ENCODE measurements at regions not wholly inside any gene's neighbourhood (a gene's known extent, or its start where the extent isn't known, plus 50 kb on each side); places are given as distances from the start of the nearest gene placed in this dataset.

- Mint-ChIP-seq H3K4me3 (no peak overlapping the region), H3K36me3 (no peaks in the 10 kb centered on the region), H3K4me1 (no peaks in the 10 kb centered on the region), H3K9me3 (peaks cover 0 to 18% (median 7%) of the 10 kb centered on the region in 7 donors), H3K27me3 (no peaks in the 10 kb centered on the region), H3K27ac (peak overlapping the region in 1 of 6 donors; percentile 70)
- DNase-seq: no peak
- ATAC-seq (ENCODE audit: low read depth in 2 of 2): no peak
These were observed 291.5 kb downstream of the LRATD1 start for GRCh38 chr2:14923820-14924580.

DNA sequence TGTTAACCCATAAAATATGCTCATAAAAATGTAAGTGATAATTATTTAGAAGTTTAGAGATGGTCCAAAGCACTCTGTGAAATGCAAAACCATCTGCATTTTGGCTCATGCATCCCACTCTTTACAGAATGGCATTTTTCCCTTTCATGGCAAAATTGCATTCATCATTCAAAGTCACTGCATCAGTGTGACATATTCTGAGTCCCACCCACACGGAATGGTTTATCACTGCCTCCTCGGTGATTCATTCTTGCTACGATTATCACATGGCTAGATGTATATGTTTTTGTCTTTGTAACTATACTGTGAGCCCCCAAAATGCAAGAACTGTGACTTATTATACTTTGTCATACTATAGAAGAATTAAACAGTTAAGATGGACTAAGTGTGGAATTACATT, 293.0 kb downstream of the LRATD1 start:
- no peaks in the 10 kb centered on the region for H3K4me1 Mint-ChIP-seq
- DNase-seq (no peak), ATAC-seq (ENCODE audit: low read depth in 2 of 2) (no peak)
- no peak overlapping the region for H3K4me3 Mint-ChIP-seq
- no peaks in the 10 kb centered on the region for H3K36me3 Mint-ChIP-seq
- no peaks in the 10 kb centered on the region for H3K27me3 Mint-ChIP-seq
- peaks cover 0 to 18% (median 7%) of the 10 kb centered on the region in 7 donors for H3K9me3 Mint-ChIP-seq
- H3K27ac Mint-ChIP-seq: no peak overlapping the region

DNA sequence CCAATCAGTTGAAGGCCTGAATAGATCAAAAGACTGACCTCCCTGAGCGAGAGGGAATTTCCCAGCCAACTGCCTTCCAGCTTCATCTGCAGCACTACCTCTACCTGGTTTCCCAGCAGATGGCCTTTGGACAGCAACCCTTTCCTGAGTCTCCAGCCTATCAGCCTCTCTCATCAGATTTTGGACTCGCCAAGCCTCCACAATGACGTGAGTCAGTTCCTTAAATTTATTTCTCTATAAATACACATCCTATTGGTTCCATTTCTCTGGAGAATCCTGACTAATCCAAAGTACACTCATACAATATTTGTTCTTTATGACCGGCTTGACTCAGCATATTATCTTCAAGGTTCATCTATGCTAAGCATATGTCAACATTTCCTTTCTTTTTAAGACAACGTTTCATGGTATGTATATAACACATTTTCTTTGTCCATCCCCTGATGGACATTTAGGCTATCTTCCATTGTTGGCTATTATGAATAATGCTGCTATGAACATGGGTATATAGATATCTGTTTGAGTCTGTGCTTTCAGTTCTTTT, 294.6 kb downstream of the LRATD1 start:
- no peak overlapping the region for H3K27ac Mint-ChIP-seq
- H3K4me3 Mint-ChIP-seq: no peak overlapping the region
- DNase-seq (no peak), ATAC-seq (ENCODE audit: low read depth in 2 of 2) (no peak)
- H3K27me3 Mint-ChIP-seq: no peaks in the 10 kb centered on the region
- H3K36me3 Mint-ChIP-seq: no peaks in the 10 kb centered on the region
- H3K9me3 Mint-ChIP-seq: peaks cover 2 to 15% (median 7%) of the 10 kb centered on the region in 7 donors
- H3K4me1 Mint-ChIP-seq: no peaks in the 10 kb centered on the region

- no peaks in the 10 kb centered on the region for H3K36me3 Mint-ChIP-seq
- H3K4me1 Mint-ChIP-seq: no peaks in the 10 kb centered on the region
- ATAC-seq (ENCODE audit: low read depth in 2 of 2) (no peak), DNase-seq (no peak)
- H3K4me3 Mint-ChIP-seq: no peak overlapping the region
- no peaks in the 10 kb centered on the region for H3K27me3 Mint-ChIP-seq
- no peak overlapping the region for H3K27ac Mint-ChIP-seq
- peaks cover 1 to 10% (median 4%) of the 10 kb centered on the region in 7 donors for H3K9me3 Mint-ChIP-seq
These were observed 295.5 kb downstream of the LRATD1 start for GRCh38 chr2:14928056-14928455.

DNA sequence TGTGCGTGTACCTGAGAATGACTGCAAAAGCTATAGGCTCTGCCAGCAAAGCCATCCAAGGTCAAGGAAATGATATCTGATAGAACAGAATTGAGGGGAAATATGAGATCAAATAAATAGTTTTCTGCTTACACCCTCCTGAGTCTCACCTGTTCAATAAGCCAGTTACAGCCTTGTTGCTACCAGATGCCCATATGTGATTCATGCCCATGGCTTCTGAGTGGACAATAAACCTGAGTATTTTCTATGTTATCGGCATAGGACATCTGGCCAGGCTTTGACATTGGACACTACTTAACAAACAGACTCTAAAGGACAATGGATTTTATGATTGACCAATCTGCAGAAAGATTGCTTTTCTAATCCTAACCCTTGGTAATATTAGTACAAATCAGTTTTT, 297.9 kb downstream of the LRATD1 start:
- ATAC-seq (ENCODE audit: low read depth in 2 of 2) (no peak), DNase-seq (no peak)
- H3K36me3 Mint-ChIP-seq: no peaks in the 10 kb centered on the region
- no peak overlapping the region for H3K27ac Mint-ChIP-seq
- peaks cover 0 to 3% (median 2%) of the 10 kb centered on the region in 7 donors for H3K9me3 Mint-ChIP-seq
- H3K4me1 Mint-ChIP-seq: no peaks in the 10 kb centered on the region
- H3K4me3 Mint-ChIP-seq: no peak overlapping the region
- no peaks in the 10 kb centered on the region for H3K27me3 Mint-ChIP-seq

- no peaks in the 10 kb centered on the region for H3K27me3 Mint-ChIP-seq
- ATAC-seq (ENCODE audit: low read depth in 2 of 2): no peak
- no peaks in the 10 kb centered on the region for H3K4me1 Mint-ChIP-seq
- DNase-seq: no peak
- no peak overlapping the region for H3K4me3 Mint-ChIP-seq
- no peak overlapping the region for H3K27ac Mint-ChIP-seq
- H3K9me3 Mint-ChIP-seq: peaks cover 3 to 10% (median 4%) of the 10 kb centered on the region in 7 donors
- H3K36me3 Mint-ChIP-seq: peaks cover 0 to 6% of the 10 kb centered on the region in 2 donors
These were observed 299.8 kb downstream of the LRATD1 start for GRCh38 chr2:14932285-14932684.

DNA sequence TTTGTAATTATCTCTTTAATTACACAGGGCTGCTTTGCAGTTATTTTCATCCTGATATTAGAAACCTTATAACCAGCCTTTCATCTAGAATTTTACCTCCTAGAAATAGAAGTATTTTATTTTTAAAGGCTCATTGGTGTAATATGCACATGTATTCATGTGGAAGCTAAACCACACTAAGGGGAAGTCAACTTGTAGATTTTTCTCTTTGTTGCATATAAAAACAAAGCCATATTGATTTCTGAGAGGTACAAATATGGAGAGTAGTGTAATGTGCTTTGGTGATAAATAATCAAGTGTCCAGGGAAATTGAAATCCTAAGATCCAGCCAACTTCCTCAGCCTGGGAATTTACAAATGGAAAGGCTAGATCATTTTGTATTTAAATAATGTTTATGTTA, 301.2 kb downstream of the LRATD1 start:
- Mint-ChIP-seq H3K9me3 (peaks cover 3 to 7% (median 6%) of the 10 kb centered on the region in 7 donors), H3K27me3 (no peaks in the 10 kb centered on the region), H3K27ac (no peak overlapping the region), H3K4me1 (no peaks in the 10 kb centered on the region), H3K4me3 (no peak overlapping the region), H3K36me3 (peaks cover 0 to 6% of the 10 kb centered on the region in 2 donors)
- DNase-seq (no peak), ATAC-seq (ENCODE audit: low read depth in 2 of 2) (no peak)

DNA sequence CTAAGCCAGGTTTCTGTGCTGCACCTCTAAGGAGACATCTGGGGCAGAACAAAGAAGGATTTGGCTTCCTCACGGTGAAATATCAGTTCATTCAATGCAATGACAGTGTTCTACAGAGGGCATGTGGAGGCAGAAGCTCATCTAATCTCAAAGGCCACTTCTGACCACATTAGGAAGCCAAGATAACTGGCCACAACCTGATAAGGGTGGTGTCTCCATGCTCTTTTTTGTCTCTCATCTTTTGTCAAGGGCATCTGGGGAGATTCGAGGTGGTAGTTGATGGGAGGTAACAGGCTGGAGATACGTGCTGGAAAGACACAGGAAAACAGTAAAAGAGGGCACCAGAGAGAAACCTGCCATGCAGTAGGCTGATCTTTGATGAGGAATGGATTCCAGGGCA, 303.9 kb downstream of the LRATD1 start:
- Mint-ChIP-seq H3K27me3 (no peaks in the 10 kb centered on the region), H3K9me3 (peaks cover 6 to 14% (median 10%) of the 10 kb centered on the region in 7 donors), H3K4me1 (no peaks in the 10 kb centered on the region), H3K36me3 (peaks cover 0 to 6% of the 10 kb centered on the region in 2 donors), H3K27ac (no peak overlapping the region), H3K4me3 (no peak overlapping the region)
- ATAC-seq (ENCODE audit: low read depth in 2 of 2) (no peak), DNase-seq (no peak)

GRCh38 chr2:14937336-14937735, 304.8 kb downstream of the LRATD1 start:
- H3K4me1 Mint-ChIP-seq: no peaks in the 10 kb centered on the region
- ATAC-seq (ENCODE audit: low read depth in 2 of 2) (no peak), DNase-seq (no peak)
- no peak overlapping the region for H3K27ac Mint-ChIP-seq
- no peak overlapping the region for H3K4me3 Mint-ChIP-seq
- no peaks in the 10 kb centered on the region for H3K27me3 Mint-ChIP-seq
- peaks cover 6 to 14% (median 10%) of the 10 kb centered on the region in 7 donors for H3K9me3 Mint-ChIP-seq
- H3K36me3 Mint-ChIP-seq: peaks cover 0 to 6% of the 10 kb centered on the region in 2 donors

- Mint-ChIP-seq H3K9me3 (peaks cover 14 to 27% (median 17%) of the 10 kb centered on the region in 7 donors), H3K4me1 (no peaks in the 10 kb centered on the region), H3K27ac (no peak overlapping the region), H3K36me3 (peaks cover 0 to 5% of the 10 kb centered on the region in 2 donors), H3K4me3 (no peak overlapping the region), H3K27me3 (no peaks in the 10 kb centered on the region)
- no peak for ATAC-seq (ENCODE audit: low read depth in 2 of 2)
- DNase-seq: no peak
These were observed 308.7 kb downstream of the LRATD1 start for GRCh38 chr2:14941151-14941631.

DNA sequence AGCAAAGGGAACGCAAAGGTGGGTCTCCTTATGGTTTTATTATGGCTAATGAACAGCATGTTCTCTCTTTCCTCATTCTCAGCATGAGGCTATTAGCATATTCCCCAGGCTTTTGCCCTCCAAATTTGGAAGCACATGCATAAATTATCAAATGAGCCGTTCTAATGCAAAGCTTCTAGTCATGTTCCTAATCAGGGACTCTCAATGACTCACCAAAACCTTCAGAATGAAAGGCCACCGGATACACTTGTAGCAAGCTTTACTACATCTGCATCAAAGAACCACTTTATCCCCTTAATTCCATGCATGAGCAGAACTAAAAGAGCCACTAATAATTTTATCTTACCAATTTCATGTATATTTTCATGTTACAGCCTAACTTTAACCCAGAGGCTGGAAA, 310.5 kb downstream of the LRATD1 start:
- peaks cover 7 to 21% (median 15%) of the 10 kb centered on the region in 7 donors for H3K9me3 Mint-ChIP-seq
- H3K36me3 Mint-ChIP-seq: no peaks in the 10 kb centered on the region
- no peaks in the 10 kb centered on the region for H3K4me1 Mint-ChIP-seq
- ATAC-seq (ENCODE audit: low read depth in 2 of 2) (no peak), DNase-seq (no peak)
- H3K4me3 Mint-ChIP-seq: no peak overlapping the region
- no peak overlapping the region for H3K27ac Mint-ChIP-seq
- H3K27me3 Mint-ChIP-seq: no peaks in the 10 kb centered on the region

- Mint-ChIP-seq H3K27ac (no peak overlapping the region), H3K4me1 (no peaks in the 10 kb centered on the region), H3K36me3 (no peaks in the 10 kb centered on the region), H3K27me3 (no peaks in the 10 kb centered on the region), H3K4me3 (no peak overlapping the region), H3K9me3 (peaks cover 7 to 24% (median 14%) of the 10 kb centered on the region in 7 donors)
- ATAC-seq (ENCODE audit: low read depth in 2 of 2) (no peak), DNase-seq (no peak)
These were observed 312.2 kb downstream of the LRATD1 start for GRCh38 chr2:14944562-14945346.

DNA sequence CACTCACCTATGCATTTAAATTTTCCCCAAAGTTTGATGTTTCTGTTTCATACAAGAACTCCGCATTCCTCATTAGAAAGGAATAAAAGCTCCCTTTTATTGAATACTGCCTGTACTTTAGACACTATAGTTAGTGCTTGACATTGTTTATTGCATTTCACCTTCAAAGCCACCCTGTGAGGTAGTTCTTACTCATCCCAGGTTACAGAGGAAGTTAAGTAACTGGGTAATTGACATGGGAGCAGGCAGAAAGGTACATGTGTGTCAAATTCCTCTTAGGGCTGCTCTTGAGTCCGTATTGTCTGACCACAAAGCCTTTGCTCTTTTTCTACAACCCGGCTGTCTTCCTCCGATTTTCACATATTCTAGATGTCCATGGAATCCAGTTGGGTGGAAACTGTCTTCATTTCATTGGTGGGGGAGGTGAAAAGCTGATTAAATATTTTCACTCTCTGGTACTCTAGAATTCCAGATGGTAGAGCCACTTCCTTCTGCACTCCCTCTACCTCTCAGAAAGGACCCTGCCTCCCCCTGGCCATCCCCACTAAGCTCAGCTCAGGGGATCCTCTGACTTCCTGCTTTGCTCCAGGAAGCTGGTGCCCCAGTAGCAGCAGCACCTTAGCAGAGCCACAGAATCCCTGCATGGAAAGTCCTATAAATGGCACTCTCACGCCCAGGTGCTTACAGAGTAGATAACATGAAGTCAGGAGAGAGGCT, 319.2 kb downstream of the LRATD1 start:
- no peak for ATAC-seq (ENCODE audit: low read depth in 2 of 2)
- Mint-ChIP-seq H3K9me3 (peaks cover 0 to 14% (median 10%) of the 10 kb centered on the region in 7 donors), H3K4me3 (no peak overlapping the region), H3K27ac (no peak overlapping the region), H3K36me3 (no peaks in the 10 kb centered on the region), H3K4me1 (no peaks in the 10 kb centered on the region), H3K27me3 (peaks cover 0 to 6% (median 0%) of the 10 kb centered on the region in 3 donors)
- DNase-seq: no peak
